ENCODE measurements at regions not wholly inside any gene's neighbourhood (a gene's known extent, or its start where the extent isn't known, plus 50 kb on each side); places are given as distances from the start of the nearest gene placed in this dataset.

DNA sequence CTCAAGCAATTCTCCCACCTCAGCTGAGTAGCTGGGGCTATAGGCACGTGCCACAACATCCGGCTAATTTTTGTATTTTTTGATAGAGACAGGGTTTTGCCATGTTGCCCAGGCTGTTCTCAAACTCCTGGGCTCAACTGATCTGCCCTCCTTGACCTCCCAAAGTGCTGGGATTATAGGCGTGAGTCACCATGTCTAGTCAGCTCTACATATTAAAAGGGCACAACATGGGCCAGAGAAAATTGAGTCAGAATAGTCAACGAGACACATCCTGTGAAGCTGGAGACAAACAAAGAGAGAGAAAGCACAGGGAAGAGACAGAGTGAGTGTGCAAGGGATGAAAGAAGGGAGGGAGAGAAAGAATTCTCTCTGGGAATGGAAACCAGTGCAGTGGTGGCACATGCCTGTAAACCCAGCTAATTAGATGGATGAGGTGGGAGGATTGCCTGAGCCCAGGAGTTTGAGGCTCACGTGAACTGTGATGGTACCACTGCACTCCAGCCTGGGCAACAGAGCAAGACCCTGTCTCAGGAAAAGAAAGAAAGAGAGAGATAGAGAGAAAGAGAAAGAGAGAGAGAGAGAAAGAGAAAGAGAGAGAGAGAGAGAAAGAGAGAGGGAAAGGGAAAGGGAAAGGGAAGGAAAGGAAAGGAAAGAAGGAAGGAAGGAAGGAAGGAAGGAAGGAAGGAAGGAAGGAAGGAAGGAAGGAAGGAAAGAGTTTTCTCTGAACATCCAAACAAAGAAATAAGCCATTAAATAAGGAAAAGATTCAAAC is 107.2 kb upstream of the SLC25A36 start:
- POLR2A ChIA-PET, result no interaction called here
- 62% methylated on average over 3 of the region's 5 CpGs for WGBS (ENCODE audit: insufficient coverage)
- H3K4me3 Mint-ChIP-seq, result no peak overlapping the region

GRCh38 chr3:140842984-140843649 is 98.5 kb upstream of the SLC25A36 start:
- ChIA-PET POLR2A (interaction anchor here in 1 of 2 donors (0.6 kb wide), 1 partner anchor 686 kb away, joined by 4 read pairs; no protein-coding TSS in a partner anchor), CTCF (interaction anchor here in 1 of 2 donors (0.6 kb wide), 1 partner anchor 905 kb away, joined by 7 read pairs; no protein-coding TSS in a partner anchor)
- Histone ChIP-seq H3K27me3 (replicated peaks in 1 of 2; ENCODE audit: control insufficient read depth in 2 of 2, extremely low read depth in 1 of 2, insufficient read depth in 2 of 2, low read length in 1 of 2) (peaks cover 0 to 4% of the 10 kb centered on the region in 2 experiments), H3K4me1 (ENCODE audit: control insufficient read depth in 1 of 2, extremely low read depth in 1 of 2, insufficient read depth in 2 of 2, low read length in 2 of 2) (peaks cover 0 to 4% of the 10 kb centered on the region in 2 experiments), H3K36me3 (ENCODE audit: control insufficient read depth in 2 of 2, extremely low read depth in 1 of 2, insufficient read depth in 1 of 2, low read length in 1 of 2) (no peaks in the 10 kb centered on the region), H3K4me3 (ENCODE audit: control insufficient read depth in 1 of 2, extremely low read depth in 1 of 2, low read length in 1 of 2) (no peak overlapping the region), H3K9me3 (no peaks in the 10 kb centered on the region), H3K27ac (ENCODE audit: low read length) (no peak overlapping the region)
- Mint-ChIP-seq H3K4me1 (peaks cover 0 to 15% (median 11%) of the 10 kb centered on the region in 3 donors), H3K36me3 (no peaks in the 10 kb centered on the region), H3K27ac (no peak overlapping the region), H3K27me3 (peaks cover 0 to 3% of the 10 kb centered on the region in 2 donors), H3K4me3 (no peak overlapping the region), H3K9me3 (no peaks in the 10 kb centered on the region)
- no peak for ATAC-seq (replicated peaks in 1 of 4)
- DNase-seq, result peak in 1 of 35 experiments; percentile 4
- 70% methylated on average over 3 of the region's 4 CpGs for WGBS (ENCODE audit: insufficient coverage)

More for the DNA sequence above, 107.2 kb upstream of the SLC25A36 start:
- ATAC-seq (replicated peaks in 1 of 4) (no peak), DNase-seq (no peak)
- Histone ChIP-seq H3K4me3 (ENCODE audit: control insufficient read depth in 1 of 2, extremely low read depth in 1 of 2, low read length in 1 of 2) (no peak overlapping the region), H3K27ac (ENCODE audit: low read length) (no peak overlapping the region), H3K4me1 (ENCODE audit: control insufficient read depth in 1 of 2, extremely low read depth in 1 of 2, insufficient read depth in 2 of 2, low read length in 2 of 2) (peaks cover 2 to 5% of the 10 kb centered on the region in 2 experiments), H3K36me3 (ENCODE audit: control insufficient read depth in 2 of 2, extremely low read depth in 1 of 2, insufficient read depth in 1 of 2, low read length in 1 of 2) (no peaks in the 10 kb centered on the region), H3K27me3 (replicated peaks in 1 of 2; ENCODE audit: control insufficient read depth in 2 of 2, extremely low read depth in 1 of 2, insufficient read depth in 2 of 2, low read length in 1 of 2) (peaks cover 0 to 5% of the 10 kb centered on the region in 2 experiments), H3K9me3 (no peaks in the 10 kb centered on the region)
- no peaks in the 10 kb centered on the region for H3K36me3 Mint-ChIP-seq
- no peaks in the 10 kb centered on the region for H3K9me3 Mint-ChIP-seq
- H3K27ac Mint-ChIP-seq, result no peak overlapping the region
- CTCF ChIA-PET, result interaction anchor here in 1 of 2 donors (1.0 kb wide), 1 partner anchor 28 kb away, joined by 6 read pairs; no protein-coding TSS in a partner anchor
- H3K27me3 Mint-ChIP-seq, result peaks cover 0 to 9% of the 10 kb centered on the region in 2 donors
- peaks cover 2 to 8% (median 4%) of the 10 kb centered on the region in 3 donors for H3K4me1 Mint-ChIP-seq

- H3K9me3 Mint-ChIP-seq, result no peaks in the 10 kb centered on the region
- H3K4me1 Mint-ChIP-seq, result peaks cover 0 to 15% (median 11%) of the 10 kb centered on the region in 3 donors
- Histone ChIP-seq H3K4me1 (ENCODE audit: control insufficient read depth in 1 of 2, extremely low read depth in 1 of 2, insufficient read depth in 2 of 2, low read length in 2 of 2) (peaks cover 0 to 4% of the 10 kb centered on the region in 2 experiments), H3K27ac (ENCODE audit: low read length) (no peak overlapping the region), H3K27me3 (replicated peaks in 1 of 2; ENCODE audit: control insufficient read depth in 2 of 2, extremely low read depth in 1 of 2, insufficient read depth in 2 of 2, low read length in 1 of 2) (peaks cover 0 to 4% of the 10 kb centered on the region in 2 experiments), H3K36me3 (ENCODE audit: control insufficient read depth in 2 of 2, extremely low read depth in 1 of 2, insufficient read depth in 1 of 2, low read length in 1 of 2) (no peaks in the 10 kb centered on the region), H3K4me3 (ENCODE audit: control insufficient read depth in 1 of 2, extremely low read depth in 1 of 2, low read length in 1 of 2) (no peak overlapping the region), H3K9me3 (no peaks in the 10 kb centered on the region)
- H3K27me3 Mint-ChIP-seq, result peaks cover 0 to 3% of the 10 kb centered on the region in 2 donors
- no peak overlapping the region for H3K27ac Mint-ChIP-seq
- CTCF ChIA-PET, result interaction anchor here in 1 of 2 donors (0.6 kb wide), 1 partner anchor 906 kb away, joined by 7 read pairs; no protein-coding TSS in a partner anchor
- POLR2A ChIA-PET, result interaction anchor here in 1 of 2 donors (0.6 kb wide), 1 partner anchor 686 kb away, joined by 4 read pairs; no protein-coding TSS in a partner anchor
- no CpG with 5 or more reads among the region's 3 CpGs for WGBS (ENCODE audit: insufficient coverage)
- ATAC-seq (replicated peaks in 1 of 4) (no peak), DNase-seq (no peak)
- no peak overlapping the region for H3K4me3 Mint-ChIP-seq
- no peaks in the 10 kb centered on the region for H3K36me3 Mint-ChIP-seq
Observed at GRCh38 chr3:140843656-140844055, 98.0 kb upstream of the SLC25A36 start.

GRCh38 chr3:140844072-140844471 is 97.6 kb upstream of the SLC25A36 start:
- H3K4me3 Mint-ChIP-seq, result no peak overlapping the region
- no CpG with 5 or more reads among the region's 1 CpG for WGBS (ENCODE audit: insufficient coverage)
- H3K27ac ChIP-seq (ENCODE audit: low read length), result no peak overlapping the region
- H3K27me3 ChIP-seq (replicated peaks in 1 of 2; ENCODE audit: control insufficient read depth in 2 of 2, extremely low read depth in 1 of 2, insufficient read depth in 2 of 2, low read length in 1 of 2), result peaks cover 0 to 4% of the 10 kb centered on the region in 2 experiments
- no peaks in the 10 kb centered on the region for H3K9me3 Mint-ChIP-seq
- no peaks in the 10 kb centered on the region for H3K9me3 ChIP-seq
- peaks cover 0 to 15% (median 11%) of the 10 kb centered on the region in 3 donors for H3K4me1 Mint-ChIP-seq
- H3K4me1 ChIP-seq (ENCODE audit: control insufficient read depth in 1 of 2, extremely low read depth in 1 of 2, insufficient read depth in 2 of 2, low read length in 2 of 2), result peaks cover 0 to 4% of the 10 kb centered on the region in 2 experiments
- CTCF ChIA-PET, result no interaction called here
- POLR2A ChIA-PET, result no interaction called here
- ATAC-seq (replicated peaks in 1 of 4) (no peak), DNase-seq (no peak)
- H3K36me3 Mint-ChIP-seq, result no peaks in the 10 kb centered on the region
- H3K27me3 Mint-ChIP-seq, result peaks cover 0 to 3% of the 10 kb centered on the region in 2 donors
- H3K4me3 ChIP-seq (ENCODE audit: control insufficient read depth in 1 of 2, extremely low read depth in 1 of 2, low read length in 1 of 2), result no peak overlapping the region
- no peak overlapping the region for H3K27ac Mint-ChIP-seq
- H3K36me3 ChIP-seq (ENCODE audit: control insufficient read depth in 2 of 2, extremely low read depth in 1 of 2, insufficient read depth in 1 of 2, low read length in 1 of 2), result no peaks in the 10 kb centered on the region

DNA sequence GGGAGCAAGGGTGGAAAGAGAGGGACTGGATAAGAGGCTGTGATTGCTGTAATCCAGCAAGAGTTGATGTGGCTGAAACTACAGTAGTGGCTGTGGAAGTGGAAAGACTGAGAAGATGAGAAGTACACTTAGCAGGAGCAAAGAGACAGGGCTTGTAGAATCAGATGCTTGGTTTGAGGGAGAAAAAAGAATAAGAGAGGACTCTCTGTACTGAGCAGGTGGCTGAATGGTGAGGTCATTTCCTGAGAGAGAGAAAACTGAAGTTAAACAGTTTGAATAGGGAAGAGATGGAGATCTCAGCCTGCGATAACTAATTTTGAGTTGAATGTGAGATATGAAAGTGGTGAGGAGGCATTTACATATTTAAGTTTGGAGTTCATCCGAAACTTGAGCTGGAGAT is 95.8 kb upstream of the SLC25A36 start:
- H3K36me3 ChIP-seq (ENCODE audit: control insufficient read depth in 2 of 2, extremely low read depth in 1 of 2, insufficient read depth in 1 of 2, low read length in 1 of 2), result no peaks in the 10 kb centered on the region
- DNase-seq (no peak), ATAC-seq (replicated peaks in 1 of 4) (peak in 1 of 4 experiments; percentile 32)
- no peaks in the 10 kb centered on the region for H3K9me3 Mint-ChIP-seq
- ChIA-PET POLR2A (no interaction called here), CTCF (interaction anchor here in 1 of 2 donors (0.6 kb wide), 1 partner anchor 54 kb away, joined by 3 read pairs; no protein-coding TSS in a partner anchor)
- no peak overlapping the region for H3K4me3 Mint-ChIP-seq
- H3K27me3 ChIP-seq (replicated peaks in 1 of 2; ENCODE audit: control insufficient read depth in 2 of 2, extremely low read depth in 1 of 2, insufficient read depth in 2 of 2, low read length in 1 of 2), result peaks cover 0 to 4% of the 10 kb centered on the region in 2 experiments
- H3K4me3 ChIP-seq (ENCODE audit: control insufficient read depth in 1 of 2, extremely low read depth in 1 of 2, low read length in 1 of 2), result no peak overlapping the region
- no peaks in the 10 kb centered on the region for H3K36me3 Mint-ChIP-seq
- WGBS (ENCODE audit: insufficient coverage), result 0% methylated on average over 1 of the region's 2 CpGs
- peaks cover 0 to 4% of the 10 kb centered on the region in 2 experiments for H3K4me1 ChIP-seq (ENCODE audit: control insufficient read depth in 1 of 2, extremely low read depth in 1 of 2, insufficient read depth in 2 of 2, low read length in 2 of 2)
- no peak overlapping the region for H3K27ac Mint-ChIP-seq
- H3K27me3 Mint-ChIP-seq, result peaks cover 0 to 13% of the 10 kb centered on the region in 2 donors
- H3K9me3 ChIP-seq, result no peaks in the 10 kb centered on the region
- H3K4me1 Mint-ChIP-seq, result peaks cover 0 to 15% (median 11%) of the 10 kb centered on the region in 3 donors
- H3K27ac ChIP-seq (ENCODE audit: low read length), result no peak overlapping the region

GRCh38 chr3:140848666-140849065 is 93.0 kb upstream of the SLC25A36 start:
- H3K4me3 Mint-ChIP-seq, result no peak overlapping the region
- no peaks in the 10 kb centered on the region for H3K36me3 Mint-ChIP-seq
- no peaks in the 10 kb centered on the region for H3K9me3 Mint-ChIP-seq
- H3K27ac Mint-ChIP-seq, result no peak overlapping the region
- Histone ChIP-seq H3K36me3 (ENCODE audit: control insufficient read depth in 2 of 2, extremely low read depth in 1 of 2, insufficient read depth in 1 of 2, low read length in 1 of 2) (no peaks in the 10 kb centered on the region), H3K9me3 (no peaks in the 10 kb centered on the region), H3K4me3 (ENCODE audit: control insufficient read depth in 1 of 2, extremely low read depth in 1 of 2, low read length in 1 of 2) (no peak overlapping the region), H3K27ac (ENCODE audit: low read length) (no peak overlapping the region), H3K4me1 (ENCODE audit: control insufficient read depth in 1 of 2, extremely low read depth in 1 of 2, insufficient read depth in 2 of 2, low read length in 2 of 2) (peaks cover 0 to 4% of the 10 kb centered on the region in 2 experiments), H3K27me3 (replicated peaks in 1 of 2; ENCODE audit: control insufficient read depth in 2 of 2, extremely low read depth in 1 of 2, insufficient read depth in 2 of 2, low read length in 1 of 2) (peaks cover 0 to under 1% of the 10 kb centered on the region in 2 experiments)
- ATAC-seq (replicated peaks in 1 of 4), result no peak
- H3K4me1 Mint-ChIP-seq, result peaks cover 0 to 15% (median 8%) of the 10 kb centered on the region in 3 donors
- POLR2A ChIA-PET, result interaction anchor here in 1 of 2 donors (0.7 kb wide), 1 partner anchor 182 kb away, joined by 3 read pairs; no protein-coding TSS in a partner anchor
- DNase-seq, result no peak
- CTCF ChIA-PET, result no interaction called here
- no CpG with 5 or more reads among the region's 1 CpG for WGBS (ENCODE audit: insufficient coverage)
- H3K27me3 Mint-ChIP-seq, result peaks cover 6 to 20% of the 10 kb centered on the region in 2 donors
